Subcutaneous abdominal adipose tissue (tissue), 5 donors: ENCODE measurements at regions not wholly inside any gene's neighbourhood (a gene's known extent, or its start where the extent isn't known, plus 50 kb on each side); places are given as distances from the start of the nearest gene placed in this dataset.
"Not testable (repeated sequence)": the region's sequence is repeated elsewhere in the genome, so short reads cannot be mapped to it uniquely, and the experiment has no call there.

ENCODE experiments used
- H3K27ac ChIP-seq: one replicate; pipeline ENCODE4 v1.7.0; 2013; ENCODE audit warnings: low read depth, mild to moderate bottlenecking, inconsistent platforms, low read length, moderate library complexity
- H3K27me3 ChIP-seq, 5 donors: one replicate each; pipeline ENCODE4 v1.7.0; 2013; ENCODE audit warnings: low read length in 5 of 5, inconsistent platforms in 1 of 5; ENCODE audit not compliant: control insufficient read depth in 5 of 5, insufficient read depth in 4 of 5
- H3K36me3 ChIP-seq, 5 donors: one replicate each; pipeline ENCODE4 v1.7.0; 2013; ENCODE audit warnings: low read length in 5 of 5; ENCODE audit not compliant: control insufficient read depth in 5 of 5, insufficient read depth in 5 of 5
- H3K4me1 ChIP-seq, 5 donors: one replicate each; pipeline ENCODE4 v1.7.0; 2013; ENCODE audit warnings: low read length in 5 of 5, mild to moderate bottlenecking in 3 of 5, moderate library complexity in 1 of 5; ENCODE audit not compliant: control insufficient read depth in 5 of 5, insufficient read depth in 5 of 5
- H3K4me3 ChIP-seq, 5 donors: one replicate each; pipeline ENCODE4 v1.7.0; 2013; ENCODE audit warnings: low read length in 5 of 5, low read depth in 1 of 5
- H3K9ac ChIP-seq, 5 donors: one replicate each; pipeline ENCODE4 v1.7.0; 2013; ENCODE audit warnings: low read length in 5 of 5, mild to moderate bottlenecking in 4 of 5, moderate library complexity in 3 of 5
- H3K9me3 ChIP-seq, 5 donors: one replicate each; pipeline ENCODE4 v1.7.0; 2013; ENCODE audit warnings: low read length in 5 of 5; ENCODE audit not compliant: control insufficient read depth in 5 of 5
- donor health status: healthy.
- donor health status: healthy.
- donor health status: healthy.
- donor health status: healthy.
- donor health status: healthy.

GRCh38 chr5:152154452-152154851 is 229.8 kb upstream of the GLRA1 start:
- H3K9me3 ChIP-seq, H3K27me3 ChIP-seq, H3K36me3 ChIP-seq, H3K9ac ChIP-seq, H3K4me3 ChIP-seq, H3K27ac ChIP-seq: not testable (repeated sequence)
- H3K4me1 ChIP-seq, result peaks cover 0 to 11% (median 3%) of the 10 kb centered on the region in 5 donors

GRCh38 chr5:152151940-152152339 is 227.3 kb upstream of the GLRA1 start:
- H3K36me3 ChIP-seq, result no peaks in the 10 kb centered on the region
- no peaks in the 10 kb centered on the region for H3K9me3 ChIP-seq

GRCh38 chr5:152151113-152151512 is 226.5 kb upstream of the GLRA1 start:
- no peak overlapping the region for H3K9ac ChIP-seq
- H3K27me3 ChIP-seq, result no peaks in the 10 kb centered on the region
- peaks cover 0 to 11% (median 3%) of the 10 kb centered on the region in 5 donors for H3K4me1 ChIP-seq
- no peak overlapping the region for H3K4me3 ChIP-seq
- no peaks in the 10 kb centered on the region for H3K9me3 ChIP-seq
- no peaks in the 10 kb centered on the region for H3K36me3 ChIP-seq
- H3K27ac ChIP-seq, result no peak overlapping the region

More at GRCh38 chr5:152151940-152152339, 227.3 kb upstream of the GLRA1 start:
- Histone ChIP-seq H3K27me3 (no peaks in the 10 kb centered on the region), H3K27ac (no peak overlapping the region), H3K9ac (no peak overlapping the region), H3K4me1 (peaks cover 0 to 11% (median 3%) of the 10 kb centered on the region in 5 donors), H3K4me3 (no peak overlapping the region)

DNA sequence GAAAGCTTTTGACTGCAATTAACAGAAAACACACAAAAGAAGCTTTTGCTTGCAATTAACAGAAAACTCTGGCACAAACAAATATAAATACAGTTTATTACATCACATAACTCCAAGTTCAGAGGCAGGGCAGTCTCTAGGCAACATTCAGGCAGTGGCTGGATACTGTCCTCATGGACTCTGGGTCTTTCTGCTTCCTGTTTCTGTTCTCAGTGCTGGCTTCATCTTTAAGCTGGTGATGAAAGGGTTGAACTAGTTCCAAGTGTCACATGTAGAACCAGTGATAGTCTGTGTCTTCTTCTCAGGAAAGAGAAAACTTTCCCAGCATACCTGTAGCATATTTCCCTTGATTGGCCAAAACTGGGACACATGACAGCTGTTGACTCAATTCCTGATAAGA is 222.6 kb upstream of the GLRA1 start:
- no peaks in the 10 kb centered on the region for H3K27me3 ChIP-seq
- H3K4me1 ChIP-seq, result peaks cover 0 to under 1% (median 0%) of the 10 kb centered on the region in 5 donors
- no peak overlapping the region for H3K9ac ChIP-seq
- no peak overlapping the region for H3K27ac ChIP-seq
- no peaks in the 10 kb centered on the region for H3K9me3 ChIP-seq
- no peaks in the 10 kb centered on the region for H3K36me3 ChIP-seq
- H3K4me3 ChIP-seq, result no peak overlapping the region

DNA sequence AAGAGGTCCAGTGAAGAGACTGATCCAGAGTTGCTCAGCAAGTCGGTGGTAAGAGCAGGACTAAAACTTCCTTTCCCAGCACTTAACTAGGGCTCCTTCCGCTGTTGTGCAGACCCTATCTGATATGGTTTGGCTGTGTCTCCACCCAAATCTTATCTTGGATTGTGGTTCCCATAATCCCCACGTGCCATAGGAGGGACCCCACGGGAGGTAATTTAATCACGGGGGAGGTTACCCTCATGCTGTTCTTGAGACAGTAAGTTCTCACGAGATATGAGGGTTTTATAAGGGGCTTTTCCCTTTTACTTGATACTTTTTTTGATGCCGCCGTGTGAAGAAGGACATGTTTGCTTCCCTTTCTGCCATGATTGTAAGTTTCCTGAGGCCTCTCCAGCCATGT is 221.9 kb upstream of the GLRA1 start:
- Histone ChIP-seq H3K4me3 (no peak overlapping the region), H3K27ac (no peak overlapping the region), H3K27me3 (no peaks in the 10 kb centered on the region), H3K4me1 (no peaks in the 10 kb centered on the region), H3K9ac (no peak overlapping the region), H3K36me3 (no peaks in the 10 kb centered on the region), H3K9me3 (no peaks in the 10 kb centered on the region)

DNA sequence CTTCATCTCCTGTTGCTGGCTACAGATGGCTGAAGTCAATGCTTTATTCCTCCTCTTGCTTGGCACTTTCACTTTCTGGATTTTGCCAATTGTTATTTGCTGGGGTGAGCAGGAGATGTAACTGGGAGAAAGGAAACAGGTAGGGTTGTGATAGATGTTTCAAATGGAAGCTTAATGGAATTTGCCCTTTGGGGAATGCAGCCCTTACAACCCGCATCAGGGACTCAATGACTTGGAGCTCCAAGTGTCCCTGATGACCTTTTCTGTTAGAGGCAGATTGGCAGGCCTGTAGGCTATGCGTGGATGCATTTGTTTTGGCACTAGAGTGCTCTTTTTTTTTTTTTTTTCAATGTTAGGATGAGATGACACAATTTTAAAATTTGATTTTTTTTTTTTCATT is 219.9 kb upstream of the GLRA1 start:
- Histone ChIP-seq H3K27ac (no peak overlapping the region), H3K36me3 (no peaks in the 10 kb centered on the region), H3K9ac (no peak overlapping the region), H3K4me1 (peaks cover 0 to 8% (median 5%) of the 10 kb centered on the region in 5 donors), H3K27me3 (no peaks in the 10 kb centered on the region), H3K9me3 (no peaks in the 10 kb centered on the region), H3K4me3 (no peak overlapping the region)

- Histone ChIP-seq H3K4me1 (peaks cover 0 to 8% (median 5%) of the 10 kb centered on the region in 5 donors), H3K36me3 (no peaks in the 10 kb centered on the region), H3K27me3 (no peaks in the 10 kb centered on the region), H3K9ac (no peak overlapping the region), H3K9me3 (no peaks in the 10 kb centered on the region), H3K27ac (no peak overlapping the region), H3K4me3 (no peak overlapping the region)
Measured at GRCh38 chr5:152144030-152144429, 219.4 kb upstream of the GLRA1 start.

- H3K4me3 ChIP-seq, result no peak overlapping the region
- no peak overlapping the region for H3K27ac ChIP-seq
- no peak overlapping the region for H3K9ac ChIP-seq
- H3K9me3 ChIP-seq, result no peaks in the 10 kb centered on the region
- no peaks in the 10 kb centered on the region for H3K27me3 ChIP-seq
- peaks cover 0 to 8% (median 5%) of the 10 kb centered on the region in 5 donors for H3K4me1 ChIP-seq
- no peaks in the 10 kb centered on the region for H3K36me3 ChIP-seq
Measured at GRCh38 chr5:152142840-152143469, 218.3 kb upstream of the GLRA1 start.

GRCh38 chr5:152140347-152140746 is 215.7 kb upstream of the GLRA1 start:
- peaks cover 0 to 8% (median 5%) of the 10 kb centered on the region in 5 donors for H3K4me1 ChIP-seq
- H3K9me3 ChIP-seq, result peaks cover 0 to 2% (median 0%) of the 10 kb centered on the region in 5 donors
- H3K4me3 ChIP-seq, result no peak overlapping the region
- no peaks in the 10 kb centered on the region for H3K27me3 ChIP-seq
- H3K27ac ChIP-seq, result no peak overlapping the region
- H3K9ac ChIP-seq, result no peak overlapping the region
- H3K36me3 ChIP-seq, result no peaks in the 10 kb centered on the region

GRCh38 chr5:152137063-152137462 is 212.4 kb upstream of the GLRA1 start:
- Histone ChIP-seq H3K9me3 (peaks cover 0 to 5% (median 0%) of the 10 kb centered on the region in 5 donors), H3K36me3 (no peaks in the 10 kb centered on the region), H3K4me1 (peaks cover 0 to 8% (median 5%) of the 10 kb centered on the region in 5 donors), H3K27ac (no peak overlapping the region), H3K9ac (no peak overlapping the region), H3K4me3 (no peak overlapping the region), H3K27me3 (no peaks in the 10 kb centered on the region)
